HCT116 (cell line): ENCODE measurements at regions not wholly inside any gene's neighbourhood (a gene's known extent, or its start where the extent isn't known, plus 50 kb on each side); places are given as distances from the start of the nearest gene placed in this dataset.

Experiments
- CTCF ChIP-seq, 3 experiments: fragments of 200-600 bp in 1 of 3; sonication (generic) in 1 of 3; IDR thresholded peaks in 2 of 3; conservative IDR thresholded peaks in 1 of 3; 2 replicates each; pipeline ENCODE4 v1.5.1; 2012 to 2017; ENCODE audit warnings: low read depth in 2 of 3, low read length in 2 of 3, antibody characterized with exemption in 1 of 3, borderline replicate concordance in 1 of 3, control low read depth in 1 of 3, mild to moderate bottlenecking in 1 of 3, mixed read lengths in 1 of 3, mixed run types in 1 of 3, moderate library complexity in 1 of 3; ENCODE audit not compliant: insufficient read depth in 1 of 3
- EZH2 ChIP-seq: fragments of 200-600 bp; sonication (generic); IDR thresholded peaks from 2 replicates; pipeline ENCODE4 v1.6.1; 2017; ENCODE audit warnings: antibody characterized with exemption, mixed run types
- EZH2phosphoT487 ChIP-seq: fragments of 200-600 bp; IDR thresholded peaks from 2 replicates; pipeline ENCODE4 v1.6.1; 2018; ENCODE audit warnings: antibody characterized with exemption, borderline replicate concordance
- POLR2A ChIP-seq: IDR thresholded peaks from 2 replicates; pipeline ENCODE4 v1.7.0; 2011; ENCODE audit warnings: borderline replicate concordance; ENCODE audit not compliant: insufficient read depth, insufficient read length; ENCODE audit errors: extremely low read depth
- SRF ChIP-seq: IDR thresholded peaks from 2 replicates; pipeline ENCODE4 v1.6.1; 2012; ENCODE audit warnings: low read depth

GRCh38 chr13:99657848-99658260, 156.6 kb downstream of the TM9SF2 start:
- TF ChIP-seq EZH2 (no peak), CTCF (IDR thresholded peaks at IDR 0.05 in 2 of 3, conservative IDR thresholded peaks at IDR 0.05 in 1 of 3; ENCODE audit: borderline replicate concordance in 1 of 3, insufficient read depth in 1 of 3, low read depth in 2 of 3, low read length in 2 of 3) (no peak), POLR2A (no peak), SRF (no peak), EZH2phosphoT487 (no peak)
